ENCODE measurements at regions not wholly inside any gene's neighbourhood (a gene's known extent, or its start where the extent isn't known, plus 50 kb on each side); places are given as distances from the start of the nearest gene placed in this dataset.

GRCh38 chr3:61497463-61497862 lies 63.9 kb upstream of the PTPRG start:
- H3K9me3 ChIP-seq (replicated peaks; ENCODE audit: control insufficient read depth, low read depth, low read length) = peaks cover 4% of the 10 kb centered on the region
- no peak overlapping the region for H3K27ac ChIP-seq (ENCODE audit: low read length)
- no peak overlapping the region for H3K4me3 ChIP-seq (ENCODE audit: low read length)
- no peaks in the 10 kb centered on the region for H3K36me3 ChIP-seq (ENCODE audit: control insufficient read depth, insufficient read depth, low read length)
- H3K4me1 ChIP-seq (ENCODE audit: control insufficient read depth, insufficient read depth, low read length) = no peaks in the 10 kb centered on the region
- no peaks in the 10 kb centered on the region for H3K27me3 ChIP-seq (ENCODE audit: control insufficient read depth, insufficient read depth, low read length)
- no CpG with 5 or more reads among the region's 2 CpGs for WGBS (ENCODE audit: insufficient coverage)
- no peak for DNase-seq

- no peak overlapping the region for H3K27ac ChIP-seq (ENCODE audit: low read length)
- H3K9me3 ChIP-seq (replicated peaks; ENCODE audit: control insufficient read depth, low read depth, low read length) = peaks cover 6% of the 10 kb centered on the region
- H3K4me3 ChIP-seq (ENCODE audit: low read length) = no peak overlapping the region
- no peaks in the 10 kb centered on the region for H3K27me3 ChIP-seq (ENCODE audit: control insufficient read depth, insufficient read depth, low read length)
- WGBS (ENCODE audit: insufficient coverage) = no CpG with 5 or more reads among the region's 5 CpGs
- no peaks in the 10 kb centered on the region for H3K36me3 ChIP-seq (ENCODE audit: control insufficient read depth, insufficient read depth, low read length)
- H3K4me1 ChIP-seq (ENCODE audit: control insufficient read depth, insufficient read depth, low read length) = no peaks in the 10 kb centered on the region
- DNase-seq = no peak
Measured at GRCh38 chr3:61505197-61505596, 56.2 kb upstream of the PTPRG start.

- H3K27me3 ChIP-seq (ENCODE audit: control insufficient read depth, insufficient read depth, low read length) = no peaks in the 10 kb centered on the region
- no CpG with 5 or more reads among the region's 1 CpG for WGBS (ENCODE audit: insufficient coverage)
- H3K4me3 ChIP-seq (ENCODE audit: low read length) = no peak overlapping the region
- H3K4me1 ChIP-seq (ENCODE audit: control insufficient read depth, insufficient read depth, low read length) = no peaks in the 10 kb centered on the region
- H3K36me3 ChIP-seq (ENCODE audit: control insufficient read depth, insufficient read depth, low read length) = no peaks in the 10 kb centered on the region
- no peak overlapping the region for H3K27ac ChIP-seq (ENCODE audit: low read length)
- peaks cover 1% of the 10 kb centered on the region for H3K9me3 ChIP-seq (replicated peaks; ENCODE audit: control insufficient read depth, low read depth, low read length)
- no peak for DNase-seq
Measured at GRCh38 chr3:61507946-61508345, 53.4 kb upstream of the PTPRG start.

Measured in muscle of leg (tissue), 3 donors.